AG04449 (cell line): ENCODE measurements at regions not wholly inside any gene's neighbourhood (a gene's known extent, or its start where the extent isn't known, plus 50 kb on each side); places are given as distances from the start of the nearest gene placed in this dataset.

ENCODE experiments used
- CTCF ChIA-PET: fragments of 350-600 bp; formaldehyde crosslinking; extraction: SDS; loops from one replicate; lab custom pipeline; 2021; ENCODE audit warnings: antibody characterized with exemption; lab: Yijun Ruan, JAX
- POLR2A ChIA-PET: fragments of 400-600, 350-600 bp; formaldehyde crosslinking; extraction: SDS; loops from one replicate; lab custom pipeline; 2020; ENCODE audit warnings: antibody characterized with exemption, inconsistent platforms; lab: Yijun Ruan, JAX
- DNase-seq: peaks from one replicate; pipeline ENCODE4 v3.0.0-alpha.2; 2010; ENCODE audit warnings: low read depth, low spot score
- H3K4me3 ChIP-seq: 2 replicates; pipeline ENCODE4 v1.5.1; 2011; ENCODE audit warnings: low read depth, mild to moderate bottlenecking, control low read depth, low read length
- TF ChIP-seq, protein P1 (sequence below): IDR thresholded peaks from one replicate; pipeline ENCODE4 v1.5.1; 2011; ENCODE audit warnings: mild to moderate bottlenecking, moderate library complexity, low read length, control low read depth, inconsistent platforms; ENCODE audit not compliant: insufficient read depth; ENCODE audit errors: missing control alignments

DNA sequence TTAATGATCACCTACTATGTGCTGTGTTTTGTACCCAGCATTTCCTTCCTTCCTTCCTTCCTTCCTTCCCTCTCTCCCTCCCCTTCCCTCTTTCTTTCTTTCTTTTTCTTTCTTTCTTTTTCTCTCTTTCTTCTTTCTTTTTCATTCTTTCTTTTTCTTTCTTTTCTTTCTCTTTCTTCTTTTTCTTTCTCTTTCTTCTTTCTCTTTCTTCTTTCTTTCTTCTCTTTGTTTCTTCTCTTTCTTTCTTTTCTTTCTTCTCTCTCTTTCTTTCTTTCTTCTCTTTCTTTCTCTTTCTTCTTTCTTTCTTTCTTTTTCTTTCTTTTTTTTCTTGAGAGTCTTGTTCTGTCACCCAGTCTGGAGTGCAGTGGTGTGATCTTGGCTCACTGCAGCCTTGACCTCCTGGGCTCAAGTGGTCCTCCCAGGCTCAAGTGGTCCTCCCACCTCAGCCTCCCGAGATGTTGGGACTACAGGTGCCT, 165.7 kb upstream of the MVB12B start:
- CTCF ChIA-PET, result no interaction called here
- DNase-seq, result no peak

DNA sequence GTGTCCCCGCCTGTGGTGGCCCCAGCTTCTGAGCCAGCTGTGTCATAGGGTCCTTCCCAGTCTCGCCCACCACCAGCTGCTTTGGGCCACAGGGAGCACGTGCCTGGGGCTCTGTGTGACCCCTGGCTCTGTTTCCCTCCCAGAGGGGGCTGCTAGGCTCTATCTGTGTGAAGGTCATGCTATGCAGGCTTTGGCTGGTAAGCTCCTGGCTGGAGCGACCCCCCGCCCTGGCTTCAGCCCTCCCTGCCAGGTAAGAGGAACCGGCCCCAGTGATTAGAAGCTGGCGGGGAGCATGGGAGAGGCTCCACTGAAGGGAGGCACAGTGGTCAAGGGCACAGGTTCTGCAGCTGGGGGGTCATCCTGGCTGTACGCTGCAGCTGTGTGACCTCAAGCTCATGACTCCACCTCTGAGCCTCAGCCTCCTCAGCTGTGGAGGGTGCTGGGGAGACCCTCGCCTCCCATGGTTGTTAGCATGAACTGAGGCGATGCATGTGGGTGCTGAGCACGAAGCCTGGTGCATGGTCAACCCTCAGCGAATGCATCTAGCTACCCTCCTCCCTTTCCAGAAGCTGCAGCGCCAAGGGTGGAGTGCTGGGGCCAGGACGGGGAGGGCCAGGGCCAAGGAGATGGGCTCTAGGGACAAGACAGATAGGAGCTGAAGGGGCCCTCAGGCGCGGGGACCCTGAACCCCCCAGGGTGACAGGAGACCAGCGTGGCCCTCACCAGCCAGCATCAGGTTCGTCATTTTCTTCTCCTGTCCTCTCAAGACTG, 163.8 kb upstream of the MVB12B start:
- no peak for DNase-seq
- ChIA-PET POLR2A (no interaction called here), CTCF (no interaction called here)
- TF ChIP-seq, protein P1, sequence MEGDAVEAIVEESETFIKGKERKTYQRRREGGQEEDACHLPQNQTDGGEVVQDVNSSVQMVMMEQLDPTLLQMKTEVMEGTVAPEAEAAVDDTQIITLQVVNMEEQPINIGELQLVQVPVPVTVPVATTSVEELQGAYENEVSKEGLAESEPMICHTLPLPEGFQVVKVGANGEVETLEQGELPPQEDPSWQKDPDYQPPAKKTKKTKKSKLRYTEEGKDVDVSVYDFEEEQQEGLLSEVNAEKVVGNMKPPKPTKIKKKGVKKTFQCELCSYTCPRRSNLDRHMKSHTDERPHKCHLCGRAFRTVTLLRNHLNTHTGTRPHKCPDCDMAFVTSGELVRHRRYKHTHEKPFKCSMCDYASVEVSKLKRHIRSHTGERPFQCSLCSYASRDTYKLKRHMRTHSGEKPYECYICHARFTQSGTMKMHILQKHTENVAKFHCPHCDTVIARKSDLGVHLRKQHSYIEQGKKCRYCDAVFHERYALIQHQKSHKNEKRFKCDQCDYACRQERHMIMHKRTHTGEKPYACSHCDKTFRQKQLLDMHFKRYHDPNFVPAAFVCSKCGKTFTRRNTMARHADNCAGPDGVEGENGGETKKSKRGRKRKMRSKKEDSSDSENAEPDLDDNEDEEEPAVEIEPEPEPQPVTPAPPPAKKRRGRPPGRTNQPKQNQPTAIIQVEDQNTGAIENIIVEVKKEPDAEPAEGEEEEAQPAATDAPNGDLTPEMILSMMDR, result no peak
- no peak overlapping the region for H3K4me3 ChIP-seq

More for the DNA sequence above, 165.7 kb upstream of the MVB12B start:
- H3K4me3 ChIP-seq, result no peak overlapping the region
- TF ChIP-seq, protein P1, result no peak
- POLR2A ChIA-PET, result no interaction called here

DNA sequence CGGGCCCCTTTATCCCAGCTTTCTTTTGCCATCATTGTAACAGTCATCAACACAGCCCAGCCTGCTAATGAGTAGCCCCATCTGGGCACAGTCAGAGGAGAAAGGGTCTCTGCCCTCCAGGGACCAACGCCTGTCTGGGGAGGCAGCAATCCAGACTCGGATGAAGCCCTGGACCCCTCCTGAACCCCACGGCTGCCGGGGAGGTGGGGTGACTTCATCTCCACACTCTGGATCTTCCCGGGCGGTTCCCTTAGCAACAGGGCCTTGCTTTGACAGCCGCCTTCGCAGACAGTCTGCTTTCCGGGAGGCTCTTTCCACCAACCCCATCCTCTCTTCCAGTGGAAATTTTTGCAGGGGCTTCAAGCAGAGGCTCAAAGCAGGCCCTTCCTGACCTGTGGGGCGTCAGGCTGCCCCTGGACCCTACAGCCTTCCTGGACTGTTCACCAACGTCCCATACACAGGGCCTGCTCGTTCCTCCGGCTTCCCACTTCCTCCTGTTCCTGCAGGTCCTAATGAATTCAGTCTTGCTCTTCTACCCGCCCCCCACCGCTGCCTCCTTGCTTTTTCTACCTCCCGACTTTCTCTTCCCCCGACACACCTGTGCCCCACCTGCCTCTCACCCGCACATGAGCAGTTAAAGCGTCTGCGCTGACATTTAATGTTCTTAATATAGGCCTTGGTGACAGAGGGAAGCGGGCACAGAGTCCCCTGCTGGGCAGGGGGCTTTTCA, 161.7 kb upstream of the MVB12B start:
- CTCF ChIA-PET, result no interaction called here
- H3K4me3 ChIP-seq, result no peak overlapping the region
- DNase-seq, result no peak
- TF ChIP-seq, protein P1, result no peak
- POLR2A ChIA-PET, result interaction anchor here (0.6 kb wide), 1 partner anchor 515 kb away, joined by 3 read pairs; no protein-coding TSS in a partner anchor

- CTCF ChIA-PET, result no interaction called here
- POLR2A ChIA-PET, result no interaction called here
- no peak for DNase-seq
- H3K4me3 ChIP-seq, result no peak overlapping the region
- TF ChIP-seq, protein P1, result no peak
Observed at GRCh38 chr9:126165755-126166154, 160.9 kb upstream of the MVB12B start.

- TF ChIP-seq, protein P1, result no peak
- ChIA-PET CTCF (no interaction called here), POLR2A (no interaction called here)
- H3K4me3 ChIP-seq, result no peak overlapping the region
- no peak for DNase-seq
Observed at GRCh38 chr9:126166291-126166690, 160.3 kb upstream of the MVB12B start.

DNA sequence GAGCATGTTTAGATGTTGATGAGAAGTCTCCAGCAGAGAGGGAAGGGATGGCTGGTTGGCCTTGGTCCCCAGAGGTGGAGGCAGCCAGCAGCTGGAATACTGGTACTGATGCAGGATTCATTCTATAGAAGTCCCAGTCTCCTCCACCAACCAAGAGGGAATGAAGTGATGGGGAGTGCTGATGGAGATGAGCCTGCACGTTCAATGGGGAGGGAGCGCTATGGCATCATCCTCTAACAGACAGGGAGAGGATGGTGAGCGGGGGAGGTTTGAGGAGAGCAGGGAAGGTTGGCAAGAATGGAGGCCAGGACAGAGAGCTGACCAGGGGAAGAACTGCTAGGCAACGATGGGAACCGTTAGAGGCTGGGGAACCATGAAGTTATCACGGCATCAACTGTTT, 159.8 kb upstream of the MVB12B start:
- TF ChIP-seq, protein P1, result no peak
- ChIA-PET POLR2A (no interaction called here), CTCF (no interaction called here)
- no peak for DNase-seq
- H3K4me3 ChIP-seq, result no peak overlapping the region
